ENCODE measurements at regions not wholly inside any gene's neighbourhood (a gene's known extent, or its start where the extent isn't known, plus 50 kb on each side); places are given as distances from the start of the nearest gene placed in this dataset.

- Histone ChIP-seq H3K27me3 (no peaks in the 10 kb centered on the region), H3K4me3 (no peak overlapping the region), H3K4me1 (no peaks in the 10 kb centered on the region), H3K36me3 (no peaks in the 10 kb centered on the region), H3K9me3 (no peaks in the 10 kb centered on the region), H3K27ac (no peak overlapping the region)
- TF ChIP-seq CTCF (IDR thresholded peaks at IDR 0.05) (no peak), POLR2A (IDR thresholded peaks at IDR 0.05) (no peak)
- DNase-seq = no peak
- intact Hi-C loops (cut with DNase I; ENCODE audit: low total_unique reads) = no loop called here
These were observed 170.8 kb upstream of the BET1 start for GRCh38 chr7:94174956-94175355.

- DNase-seq = no peak
- Histone ChIP-seq H3K27ac (no peak overlapping the region), H3K4me3 (no peak overlapping the region), H3K36me3 (no peaks in the 10 kb centered on the region), H3K9me3 (no peaks in the 10 kb centered on the region), H3K27me3 (no peaks in the 10 kb centered on the region), H3K4me1 (no peaks in the 10 kb centered on the region)
- intact Hi-C loops (cut with DNase I; ENCODE audit: low total_unique reads) = no loop called here
- TF ChIP-seq POLR2A (IDR thresholded peaks at IDR 0.05) (no peak), CTCF (IDR thresholded peaks at IDR 0.05) (no peak)
These were observed 172.6 kb upstream of the BET1 start for GRCh38 chr7:94176694-94177200.

GRCh38 chr7:94177441-94177840 lies 173.3 kb upstream of the BET1 start:
- TF ChIP-seq CTCF (IDR thresholded peaks at IDR 0.05) (no peak), POLR2A (IDR thresholded peaks at IDR 0.05) (no peak)
- H3K36me3 ChIP-seq = no peaks in the 10 kb centered on the region
- H3K4me3 ChIP-seq = no peak overlapping the region
- no peak for DNase-seq
- no peak overlapping the region for H3K27ac ChIP-seq
- H3K9me3 ChIP-seq = no peaks in the 10 kb centered on the region
- intact Hi-C loops (cut with DNase I; ENCODE audit: low total_unique reads) = no loop called here
- no peaks in the 10 kb centered on the region for H3K4me1 ChIP-seq
- no peaks in the 10 kb centered on the region for H3K27me3 ChIP-seq

GRCh38 chr7:94178230-94178629 lies 174.1 kb upstream of the BET1 start:
- no peak for DNase-seq
- H3K9me3 ChIP-seq = no peaks in the 10 kb centered on the region
- no peaks in the 10 kb centered on the region for H3K36me3 ChIP-seq
- no peak overlapping the region for H3K4me3 ChIP-seq
- no peaks in the 10 kb centered on the region for H3K4me1 ChIP-seq
- no peaks in the 10 kb centered on the region for H3K27me3 ChIP-seq
- TF ChIP-seq CTCF (IDR thresholded peaks at IDR 0.05) = no peak
- no peak for TF ChIP-seq POLR2A (IDR thresholded peaks at IDR 0.05)
- no peak overlapping the region for H3K27ac ChIP-seq
- intact Hi-C loops (cut with DNase I; ENCODE audit: low total_unique reads) = no loop called here

- no peak for DNase-seq
- TF ChIP-seq POLR2A (IDR thresholded peaks at IDR 0.05) (no peak), CTCF (IDR thresholded peaks at IDR 0.05) (no peak)
- intact Hi-C loops (cut with DNase I; ENCODE audit: low total_unique reads) = no loop called here
- Histone ChIP-seq H3K27me3 (no peaks in the 10 kb centered on the region), H3K27ac (no peak overlapping the region), H3K36me3 (no peaks in the 10 kb centered on the region), H3K9me3 (no peaks in the 10 kb centered on the region), H3K4me1 (no peaks in the 10 kb centered on the region), H3K4me3 (no peak overlapping the region)
These were observed 175.3 kb upstream of the BET1 start for GRCh38 chr7:94179466-94179865.

Data from uterus (tissue), 3 donors.